GM21515 (cell line): ENCODE measurements at regions not wholly inside any gene's neighbourhood (a gene's known extent, or its start where the extent isn't known, plus 50 kb on each side); places are given as distances from the start of the nearest gene placed in this dataset.

Source experiments
- ATAC-seq: cut with Tn5 transposase; IDR thresholded peaks from one replicate; pipeline ENCODE4 v1.9.1; 2021; ENCODE audit not compliant: unreplicated experiment

DNA sequence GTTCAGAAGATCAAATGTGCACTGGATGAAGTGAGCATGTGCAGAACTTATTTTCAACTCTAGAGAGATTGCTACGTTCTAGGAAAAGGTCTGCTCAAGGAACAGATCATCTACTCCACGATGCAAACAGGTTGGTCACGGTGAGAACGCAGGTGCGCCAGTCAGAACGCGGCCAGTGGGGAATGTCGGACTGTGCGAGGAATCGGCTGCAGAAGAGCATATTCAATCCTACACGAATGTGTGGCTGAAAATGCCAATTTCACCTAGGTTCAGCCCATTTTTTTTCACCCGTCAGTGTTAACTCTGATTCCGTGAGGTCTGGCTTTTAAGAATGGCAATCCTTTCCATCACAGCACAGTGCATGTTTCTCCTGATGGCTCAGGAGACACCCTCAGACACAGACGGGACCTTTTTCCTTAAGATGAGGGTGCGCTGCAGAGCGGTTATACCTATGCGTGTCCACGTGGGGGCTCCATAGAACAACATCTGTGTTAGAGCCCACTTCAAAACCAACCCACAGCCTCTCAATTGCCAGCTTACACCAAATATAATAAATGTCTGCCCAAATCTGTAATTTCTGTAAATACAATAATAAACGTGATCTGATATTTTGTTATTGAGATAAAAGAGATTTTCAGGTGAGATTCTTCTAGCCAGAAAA is 250.4 kb downstream of the FOXA2 start:
- ATAC-seq = peak; percentile 88

DNA sequence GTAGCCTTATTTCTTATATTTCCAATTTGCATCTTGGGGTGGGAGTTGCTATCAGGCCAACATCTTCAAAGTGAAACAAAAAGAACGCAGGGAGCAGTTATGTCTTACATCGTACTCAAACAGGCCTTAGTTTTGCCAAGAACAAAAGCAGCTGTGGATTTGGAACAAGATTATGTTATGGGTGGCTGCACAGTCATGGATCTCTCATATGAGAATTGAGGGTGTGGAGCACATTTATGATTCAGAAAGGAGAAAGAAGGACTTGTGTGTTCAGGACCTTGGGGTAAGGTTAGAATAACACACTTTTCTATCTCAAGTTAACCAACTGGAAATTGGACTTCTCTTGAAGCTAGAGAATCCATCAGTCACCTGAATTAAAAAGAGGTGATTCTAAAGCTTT is 259.9 kb downstream of the FOXA2 start:
- ATAC-seq = no peak

DNA sequence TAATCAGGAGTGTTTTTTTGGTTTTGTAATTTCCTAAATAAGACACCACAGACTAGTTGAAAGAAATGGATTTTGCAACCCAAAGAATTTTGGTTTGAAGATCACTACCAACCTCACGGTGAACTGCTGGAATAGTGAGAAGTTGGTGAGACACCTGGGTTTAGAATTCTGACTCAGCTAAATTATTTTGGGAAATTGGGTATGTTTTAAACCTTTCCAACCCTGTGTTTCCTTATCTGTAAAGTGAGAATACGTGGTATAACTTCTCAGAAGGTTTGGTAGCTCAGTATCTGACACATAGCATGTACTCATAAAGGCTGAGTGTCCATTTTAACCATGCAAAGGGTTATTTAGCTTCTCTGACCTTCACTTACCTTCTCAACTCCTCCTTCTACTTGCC is 261.9 kb downstream of the FOXA2 start:
- ATAC-seq = no peak

- no peak for ATAC-seq
Observed at GRCh38 chr20:22321191-22321590, 263.2 kb downstream of the FOXA2 start.

DNA sequence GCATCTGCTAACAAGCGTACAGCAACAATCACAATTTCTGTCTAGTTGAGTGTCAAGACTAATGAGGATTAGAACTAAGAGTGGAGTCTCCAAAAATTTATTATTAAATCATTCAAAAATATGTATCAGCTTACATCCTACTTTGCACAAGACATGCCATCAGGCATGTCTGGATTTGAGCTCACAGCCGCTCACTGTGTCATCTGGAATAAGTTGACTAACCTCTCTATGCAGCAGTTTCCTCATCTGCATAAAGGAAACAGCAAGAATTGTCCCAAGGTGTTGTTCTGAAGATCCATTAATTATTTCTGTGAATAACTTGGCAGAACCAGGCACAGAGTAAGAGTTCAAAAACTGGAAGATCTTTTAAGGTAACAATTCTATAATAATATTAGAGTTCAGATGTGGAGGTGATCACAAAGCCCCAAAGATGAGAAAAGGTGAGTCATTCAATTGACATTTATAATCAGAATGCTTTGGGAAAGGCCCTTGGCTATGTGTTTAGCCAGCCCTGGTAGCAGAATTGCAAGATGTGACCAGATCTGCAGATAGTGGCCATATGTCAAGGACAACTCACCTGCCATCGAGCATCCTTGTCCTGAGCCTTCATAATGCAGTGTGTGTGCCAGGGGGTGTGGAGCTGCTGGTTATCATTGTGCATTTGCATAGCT is 264.0 kb downstream of the FOXA2 start:
- ATAC-seq = no peak

DNA sequence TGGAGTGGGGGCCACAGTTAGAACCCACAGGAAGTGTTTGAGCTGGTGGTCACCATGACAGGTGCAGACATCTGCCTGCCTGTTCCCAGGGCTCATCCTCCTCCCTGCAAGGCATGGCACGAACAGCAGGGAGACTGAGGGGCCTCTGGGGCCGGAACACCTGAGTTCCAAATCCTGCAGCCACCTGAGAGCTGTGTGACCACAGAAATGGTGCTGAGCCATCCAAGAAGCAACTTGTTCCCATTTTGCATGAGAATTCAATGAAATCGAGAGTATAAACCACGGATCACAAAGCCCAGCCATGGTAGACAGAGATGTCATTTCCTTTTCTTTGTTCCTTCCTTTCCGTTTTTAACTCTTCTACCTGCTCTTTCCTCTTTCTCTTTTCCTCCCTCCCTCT is 268.6 kb downstream of the FOXA2 start:
- no peak for ATAC-seq

- ATAC-seq = no peak
Observed at GRCh38 chr20:22315073-22315472, 269.3 kb downstream of the FOXA2 start.

- no peak for ATAC-seq
Observed at GRCh38 chr20:22312744-22313346, 271.5 kb downstream of the FOXA2 start.

GRCh38 chr20:22308934-22309333 is 275.4 kb downstream of the FOXA2 start:
- ATAC-seq = no peak

DNA sequence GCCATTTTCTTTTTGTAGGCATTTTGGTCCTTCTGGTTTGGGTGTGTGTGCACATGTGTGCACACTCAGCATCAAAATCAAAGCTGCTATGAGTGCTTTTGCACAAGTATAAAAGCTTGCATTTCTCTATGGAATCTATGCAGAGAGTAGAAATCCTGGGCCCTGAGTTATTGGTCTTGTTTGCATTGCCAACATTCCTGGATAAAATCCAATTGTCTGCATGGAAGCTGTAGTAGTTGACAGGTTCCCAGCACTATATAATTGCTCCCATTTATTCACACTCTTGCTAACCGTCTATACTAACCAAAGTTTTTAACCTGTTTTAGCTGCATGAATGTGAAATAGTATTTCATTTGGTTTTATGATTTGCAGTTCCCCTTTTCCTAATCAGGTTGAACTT is 277.0 kb downstream of the FOXA2 start:
- ATAC-seq = no peak

DNA sequence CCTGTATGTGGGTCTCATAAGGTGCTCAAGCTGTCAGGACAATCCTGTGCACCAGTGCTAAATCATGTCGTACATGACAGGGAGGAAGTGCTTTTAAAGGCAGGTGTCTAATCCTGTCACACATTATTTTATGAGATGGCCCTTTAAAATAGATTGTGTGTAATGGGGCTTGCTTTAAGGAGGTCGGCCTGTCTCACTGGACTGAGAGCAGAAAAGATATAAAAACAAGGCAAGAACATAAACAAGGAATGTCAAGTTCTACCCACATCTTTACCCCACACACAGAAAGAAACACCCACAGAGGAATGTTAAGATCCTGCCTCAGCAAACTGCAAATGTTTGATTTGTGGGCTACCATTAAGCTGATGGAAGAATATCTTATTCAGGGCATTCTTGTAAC is 279.0 kb downstream of the FOXA2 start:
- no peak for ATAC-seq

DNA sequence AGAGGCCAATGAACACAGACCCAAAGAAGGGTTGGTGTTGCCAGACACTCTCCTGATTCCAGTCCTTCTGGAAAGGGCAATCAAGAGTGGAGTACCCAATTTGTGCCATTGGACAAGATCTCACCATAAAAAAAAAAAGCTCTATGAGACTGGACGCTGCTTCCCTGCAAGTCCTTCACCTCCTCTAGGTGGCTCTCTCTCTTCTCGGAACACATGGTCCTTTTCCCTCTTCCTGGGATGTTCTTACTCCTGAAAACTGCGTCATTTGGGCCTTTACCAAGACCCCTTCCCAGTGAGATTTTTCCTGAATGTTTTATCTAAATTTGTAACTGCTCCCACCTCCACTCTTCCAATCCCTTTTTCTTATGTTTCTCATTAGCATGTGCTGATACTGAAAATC is 280.8 kb downstream of the FOXA2 start:
- no peak for ATAC-seq

DNA sequence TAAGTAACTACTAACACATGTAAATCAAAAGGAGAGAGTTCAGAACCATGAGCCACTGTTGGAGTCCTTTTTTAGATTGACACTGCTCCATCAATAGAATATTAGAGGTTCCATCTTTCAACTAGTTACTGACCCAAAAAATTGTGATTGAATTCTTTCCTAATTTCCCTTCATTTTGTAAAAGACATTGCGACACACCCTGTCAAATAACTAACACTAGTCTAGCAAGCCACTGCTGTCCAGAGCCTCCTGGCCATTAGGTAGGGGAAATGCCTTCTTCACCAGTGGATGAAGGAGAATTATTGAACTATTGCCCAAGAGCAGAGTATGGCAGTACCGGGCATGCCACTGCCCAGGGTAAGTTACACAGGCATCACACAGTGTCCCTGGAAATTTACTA is 282.3 kb downstream of the FOXA2 start:
- ATAC-seq = no peak

- ATAC-seq = no peak
Observed at GRCh38 chr20:22293886-22294285, 290.5 kb downstream of the FOXA2 start.

GRCh38 chr20:22289442-22289841 is 294.9 kb downstream of the FOXA2 start:
- ATAC-seq = no peak

GRCh38 chr20:22288957-22289356 is 295.4 kb downstream of the FOXA2 start:
- no peak for ATAC-seq

- ATAC-seq = no peak
Observed at GRCh38 chr20:22288156-22288555, 296.2 kb downstream of the FOXA2 start.

DNA sequence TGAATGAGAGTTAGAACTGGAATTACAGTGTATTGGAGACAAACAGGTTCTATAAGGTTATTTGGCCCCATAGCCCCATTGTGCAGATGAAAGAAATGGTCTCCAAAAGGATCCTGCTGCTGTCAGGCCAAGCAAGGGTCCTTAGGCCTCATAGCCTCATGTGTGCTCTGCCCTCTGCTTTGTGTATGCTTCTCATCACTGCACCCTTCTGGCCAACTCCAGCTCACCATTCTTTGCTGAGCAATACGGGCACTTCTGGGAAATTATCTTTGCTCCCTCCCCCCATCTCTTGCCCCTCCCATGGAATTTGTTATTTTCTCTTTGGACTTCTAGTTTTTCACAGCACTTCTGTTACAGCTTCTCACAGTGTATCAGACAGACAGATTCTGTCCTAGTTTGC is 298.8 kb downstream of the FOXA2 start:
- ATAC-seq = no peak

GRCh38 chr20:22282696-22283095 is 301.7 kb downstream of the FOXA2 start:
- ATAC-seq = no peak

GRCh38 chr20:22274330-22274729 is 310.0 kb downstream of the FOXA2 start:
- ATAC-seq = no peak

DNA sequence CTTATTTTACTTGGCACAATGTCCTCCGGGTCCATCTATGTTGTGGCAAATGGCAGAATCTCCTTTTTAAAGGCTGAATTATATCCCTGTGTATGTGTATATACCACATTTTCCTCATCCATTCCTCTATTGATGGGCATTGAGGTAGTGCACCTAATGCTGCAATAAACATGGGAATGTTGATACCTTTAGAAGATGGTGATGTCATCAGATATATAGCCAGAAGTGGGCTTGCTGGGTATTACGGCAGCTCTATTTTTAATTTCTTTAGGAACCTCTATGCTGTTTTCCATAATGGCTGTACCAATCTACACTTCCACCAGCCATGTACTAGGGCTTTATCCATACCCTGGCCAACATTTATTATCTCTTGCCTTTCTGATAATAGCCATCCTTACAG is 315.7 kb downstream of the FOXA2 start:
- no peak for ATAC-seq

DNA sequence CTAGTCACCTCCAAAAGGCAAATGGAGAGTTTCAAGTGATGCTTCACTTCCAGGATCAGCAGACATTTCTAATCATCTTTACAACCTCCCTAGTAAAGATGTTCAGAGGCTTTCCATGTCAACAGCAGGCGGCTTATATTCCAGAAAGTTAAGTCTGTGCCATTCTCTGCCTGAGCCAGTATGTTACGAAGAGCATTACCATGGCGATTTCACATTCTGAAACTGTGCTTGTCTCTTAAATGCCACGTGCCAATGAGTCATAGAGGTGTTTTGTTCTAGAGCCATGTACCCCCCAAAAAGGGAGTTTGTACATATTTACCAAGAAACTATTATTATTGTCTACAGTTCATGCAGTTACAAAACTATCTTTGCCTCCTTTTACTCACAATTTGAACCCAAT is 319.5 kb downstream of the FOXA2 start:
- ATAC-seq = no peak

GRCh38 chr20:22260506-22260905 is 323.9 kb downstream of the FOXA2 start:
- ATAC-seq = no peak
